HG03097 (cell line): ENCODE measurements at regions not wholly inside any gene's neighbourhood (a gene's known extent, or its start where the extent isn't known, plus 50 kb on each side); places are given as distances from the start of the nearest gene placed in this dataset.

ENCODE experiments used
- ATAC-seq: cut with Tn5 transposase; IDR thresholded peaks from one replicate; pipeline ENCODE4 v1.9.1; 2021; ENCODE audit not compliant: unreplicated experiment, low FRiP score

DNA sequence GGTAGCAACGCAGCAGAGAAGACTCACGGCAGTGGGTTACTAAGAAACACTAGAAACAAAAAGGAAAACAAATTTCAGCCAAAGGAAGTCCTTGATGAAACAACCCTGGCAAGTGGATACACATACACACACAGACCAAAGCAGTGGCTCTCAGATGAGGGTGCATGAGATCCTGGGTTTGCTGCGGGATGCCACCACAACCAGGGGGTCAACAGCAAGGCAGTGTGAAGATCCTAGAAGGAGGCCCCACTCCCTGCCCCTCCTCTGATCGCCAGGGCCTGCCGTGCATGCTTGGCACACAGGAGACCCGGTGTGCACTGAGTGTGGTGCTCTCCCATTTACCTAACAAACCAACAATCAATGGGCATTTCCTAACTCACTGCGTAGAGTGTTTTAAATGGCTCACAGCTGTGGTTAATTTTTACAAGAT, 252.3 kb upstream of the KLF14 start:
- no peak for ATAC-seq

GRCh38 chr7:130987092-130987491, 253.1 kb upstream of the KLF14 start:
- no peak for ATAC-seq

GRCh38 chr7:130988443-130988842, 254.4 kb upstream of the KLF14 start:
- ATAC-seq = no peak

- no peak for ATAC-seq
Measured at GRCh38 chr7:130989101-130989795, 255.2 kb upstream of the KLF14 start.

DNA sequence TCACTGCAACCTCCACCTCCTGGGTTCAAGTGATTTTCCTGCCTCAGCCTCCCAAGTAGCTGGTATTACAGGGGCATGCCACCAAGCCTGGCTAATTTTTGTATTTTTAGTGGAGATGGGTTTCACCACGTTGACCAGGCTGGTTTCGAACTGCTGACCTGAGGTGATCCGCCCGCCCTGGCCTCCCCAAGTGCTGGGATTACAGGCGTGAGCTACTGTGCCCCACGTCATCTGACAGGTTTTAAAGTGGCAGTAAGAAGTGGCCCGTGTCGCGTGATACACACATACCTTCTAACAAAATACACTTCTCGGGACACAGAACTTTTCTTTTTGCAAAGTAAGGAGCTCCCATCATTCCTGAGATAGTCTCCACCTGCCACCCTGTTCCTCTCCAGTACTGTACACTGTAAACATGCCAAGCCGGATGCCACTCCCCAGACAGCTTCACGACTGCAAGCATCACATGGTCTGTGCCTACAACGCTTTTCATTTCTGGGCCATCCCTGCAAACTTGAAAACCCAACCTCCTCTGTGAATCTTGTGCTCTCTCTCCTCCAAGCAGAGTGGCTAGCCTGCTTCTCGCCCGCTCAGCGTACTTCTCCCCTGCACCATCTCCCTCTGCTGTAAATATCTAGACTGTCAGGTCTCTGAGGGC, 256.3 kb upstream of the KLF14 start:
- ATAC-seq = no peak

GRCh38 chr7:130993671-130994365, 259.8 kb upstream of the KLF14 start:
- no peak for ATAC-seq

DNA sequence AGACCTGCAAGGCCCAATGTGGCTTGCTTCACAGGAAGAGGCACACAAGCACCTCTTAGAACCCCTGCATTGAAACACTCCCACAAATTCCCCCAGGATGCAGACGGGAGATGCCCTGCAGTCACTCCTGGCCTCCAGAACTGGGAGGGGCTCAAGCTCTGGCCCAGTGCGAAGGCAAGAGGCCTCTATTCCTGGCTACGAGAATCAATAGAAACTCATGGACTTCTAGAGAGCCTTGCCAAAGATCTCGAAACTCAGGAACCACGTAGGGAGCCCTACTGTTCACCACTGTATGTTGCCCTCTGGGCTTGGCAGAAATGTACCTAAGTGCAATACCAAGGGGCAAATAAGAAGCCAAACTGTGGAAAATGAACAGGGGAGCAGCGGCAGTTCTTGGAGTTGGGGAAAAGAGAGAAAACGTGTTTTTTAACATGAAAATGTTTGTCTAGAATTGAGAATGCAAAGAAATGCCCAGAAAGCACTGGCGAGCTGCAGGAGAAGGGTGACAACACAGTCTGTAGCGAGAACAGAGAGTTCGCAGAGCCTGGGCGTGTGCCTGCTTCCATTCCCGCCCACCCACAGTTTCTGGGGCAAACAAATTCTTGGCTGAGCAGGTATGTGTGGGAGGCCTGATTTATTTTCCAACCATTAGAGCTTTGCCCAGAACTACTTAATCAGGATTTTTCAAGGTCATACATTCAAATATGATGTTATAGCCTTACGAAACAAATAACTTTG, 260.5 kb upstream of the KLF14 start:
- no peak for ATAC-seq

GRCh38 chr7:130995252-130996081, 261.5 kb upstream of the KLF14 start:
- no peak for ATAC-seq

- ATAC-seq = no peak
Measured at GRCh38 chr7:130996205-130996832, 262.3 kb upstream of the KLF14 start.

GRCh38 chr7:130996833-130997231, 262.8 kb upstream of the KLF14 start:
- ATAC-seq = no peak

DNA sequence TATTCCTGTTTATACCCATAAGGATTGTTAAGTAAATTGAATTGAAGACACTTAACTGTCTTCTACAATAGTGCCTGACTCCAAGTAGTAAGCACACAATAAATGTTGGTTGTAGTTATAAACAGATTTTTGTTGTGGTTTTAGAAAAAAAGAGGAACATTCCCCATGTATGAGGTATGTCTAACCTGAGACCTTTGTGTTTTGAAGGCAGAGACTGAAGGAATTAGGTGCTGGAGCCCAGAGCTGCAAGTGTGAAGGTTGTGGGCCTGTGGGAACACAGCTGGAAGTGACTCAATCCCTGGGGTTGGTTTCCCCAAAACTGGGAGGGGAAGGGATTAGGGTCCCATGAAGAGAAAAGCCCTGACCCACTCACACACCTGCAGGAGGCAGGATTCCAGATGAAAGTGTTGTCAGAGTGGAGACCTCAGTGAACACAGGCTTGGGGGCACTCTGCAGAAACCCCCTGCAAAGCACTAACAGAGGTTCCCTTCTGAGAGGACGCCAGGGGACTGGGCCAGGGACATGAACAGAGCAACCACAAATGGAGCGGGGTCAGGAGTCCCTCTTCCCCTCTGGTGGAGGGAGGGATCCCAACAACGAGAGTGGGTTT, 265.1 kb upstream of the KLF14 start:
- no peak for ATAC-seq

DNA sequence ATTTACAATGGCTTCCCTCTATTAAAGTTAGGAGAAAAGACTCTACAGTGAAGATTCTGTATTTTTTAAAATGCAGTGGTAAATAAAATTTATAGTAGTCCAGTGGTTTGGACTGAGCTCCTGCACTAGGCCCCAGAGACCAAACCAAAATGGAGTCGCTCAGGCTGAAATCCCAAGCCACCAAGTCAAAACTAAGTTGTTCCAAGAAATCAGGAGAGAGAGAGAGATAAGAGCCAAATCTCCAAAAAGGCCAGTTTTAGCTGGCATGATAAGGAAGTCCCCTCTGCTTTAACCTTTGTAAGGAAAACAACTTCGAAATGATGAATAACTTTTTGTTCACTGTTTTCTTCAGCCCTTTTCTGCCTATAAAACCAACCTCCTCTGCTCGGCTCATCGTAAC, 265.9 kb upstream of the KLF14 start:
- no peak for ATAC-seq

GRCh38 chr7:131000389-131000788, 266.4 kb upstream of the KLF14 start:
- ATAC-seq = no peak

GRCh38 chr7:131000873-131001272, 266.9 kb upstream of the KLF14 start:
- no peak for ATAC-seq

GRCh38 chr7:131002600-131002999, 268.6 kb upstream of the KLF14 start:
- no peak for ATAC-seq

- no peak for ATAC-seq
Measured at GRCh38 chr7:131003634-131004033, 269.6 kb upstream of the KLF14 start.

GRCh38 chr7:131004371-131004770, 270.4 kb upstream of the KLF14 start:
- no peak for ATAC-seq

DNA sequence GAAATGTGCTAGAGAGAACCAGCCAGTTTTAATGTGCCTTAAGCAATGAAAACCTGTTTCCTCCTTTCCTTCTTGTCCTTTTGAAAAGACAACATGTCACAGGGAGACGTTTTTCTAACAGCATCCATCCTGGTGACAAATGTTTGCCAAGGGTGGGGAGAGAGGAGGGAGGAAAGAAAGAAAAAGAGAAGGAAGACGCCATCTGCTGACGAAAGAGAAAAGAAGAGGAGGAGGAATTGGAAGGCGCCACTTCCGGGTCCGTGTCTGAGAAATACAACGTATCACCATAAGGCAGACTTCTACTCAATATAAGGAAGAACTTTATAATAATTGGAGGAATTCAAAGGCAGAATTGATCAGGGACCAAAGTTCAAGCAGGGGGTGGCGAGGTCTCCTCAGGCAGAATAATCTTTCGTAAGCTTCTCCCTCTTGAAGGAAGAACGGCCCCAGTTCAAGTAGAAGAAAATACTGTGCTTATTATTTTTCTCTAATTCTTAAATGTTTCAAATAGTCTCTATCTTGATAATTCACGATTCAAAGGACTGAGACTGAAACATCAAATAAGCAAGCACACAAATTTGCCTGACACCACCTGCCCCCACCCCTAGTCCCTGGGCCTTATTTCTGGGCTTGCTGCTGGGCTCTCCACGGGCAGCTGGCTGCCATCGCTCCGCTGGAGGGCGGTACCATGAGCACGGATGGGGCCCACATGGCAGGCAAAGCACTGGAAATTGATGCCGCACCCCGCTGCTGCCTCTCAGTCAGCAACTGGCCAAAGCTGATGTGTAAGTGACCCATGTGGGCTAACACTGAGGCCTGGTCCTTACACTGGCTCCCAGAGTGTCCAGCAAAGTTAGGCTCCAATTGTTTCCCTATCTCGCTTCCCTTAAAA, 273.7 kb upstream of the KLF14 start:
- no peak for ATAC-seq
